ENCODE measurements at regions not wholly inside any gene's neighbourhood (a gene's known extent, or its start where the extent isn't known, plus 50 kb on each side); places are given as distances from the start of the nearest gene placed in this dataset.

DNA sequence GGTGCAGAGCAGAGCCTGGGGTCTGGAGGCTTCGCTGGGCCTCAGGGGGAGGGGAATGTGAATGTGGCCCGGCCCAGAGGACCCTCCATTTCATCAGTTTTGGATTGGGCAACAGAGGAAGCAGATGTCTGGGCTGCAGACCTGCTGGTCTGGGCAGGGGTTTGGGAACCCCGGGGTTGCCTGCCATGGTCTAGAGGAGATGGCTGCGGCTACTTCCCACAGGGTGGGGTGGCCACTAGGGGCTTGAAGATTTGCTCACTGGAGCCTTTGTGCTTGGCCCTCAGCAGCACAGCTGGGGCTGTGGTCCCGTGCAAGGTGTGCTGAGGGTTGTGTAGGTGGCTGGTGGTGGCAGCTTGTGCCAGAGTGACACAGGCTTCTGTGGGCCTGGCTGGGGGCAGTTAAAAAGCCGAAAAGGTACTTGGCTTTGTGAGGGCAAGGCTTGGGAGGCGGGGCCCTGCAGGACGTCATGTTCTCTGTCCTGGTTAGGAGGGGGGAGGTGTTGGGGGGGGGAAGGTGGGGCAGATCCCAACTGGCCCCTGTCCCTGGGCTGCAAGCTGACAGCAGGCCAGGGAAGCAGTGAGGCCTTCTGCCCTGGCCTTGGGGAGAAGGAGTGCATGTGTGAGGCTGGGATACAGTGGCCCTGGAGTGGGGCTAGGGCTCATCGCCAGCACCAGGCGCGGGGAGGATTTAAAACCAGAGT is 98.0 kb downstream of the KPNA2 start:
- Histone ChIP-seq H3K27me3 (ENCODE audit: insufficient read depth, poor library complexity, severe bottlenecking) (no peaks in the 10 kb centered on the region), H3K27ac (replicated peaks) (0 out of 2 replicates have a peak overlapping the region, but pooled peaks have one; percentile 34), H3K4me3 (replicated peaks; ENCODE audit: insufficient read depth, low read length) (no peak overlapping the region)
- DNase-seq (ENCODE audit: low read depth in 1 of 2, low spot score in 1 of 2), result peak; percentile 5 to 58
- TF ChIP-seq POLR2AphosphoS5 (IDR thresholded peaks at IDR 0.05; ENCODE audit: low read depth), result peak; percentile 69
- no peak for TF ChIP-seq REST (IDR thresholded peaks at IDR 0.05; ENCODE audit: insufficient replicate concordance, low read depth)
- no peak for TF ChIP-seq SPI1 (IDR thresholded peaks at IDR 0.05; ENCODE audit: borderline replicate concordance, low read depth)
- no peak for TF ChIP-seq CTCF (IDR thresholded peaks at IDR 0.05; ENCODE audit: insufficient read depth, low read length)

DNA sequence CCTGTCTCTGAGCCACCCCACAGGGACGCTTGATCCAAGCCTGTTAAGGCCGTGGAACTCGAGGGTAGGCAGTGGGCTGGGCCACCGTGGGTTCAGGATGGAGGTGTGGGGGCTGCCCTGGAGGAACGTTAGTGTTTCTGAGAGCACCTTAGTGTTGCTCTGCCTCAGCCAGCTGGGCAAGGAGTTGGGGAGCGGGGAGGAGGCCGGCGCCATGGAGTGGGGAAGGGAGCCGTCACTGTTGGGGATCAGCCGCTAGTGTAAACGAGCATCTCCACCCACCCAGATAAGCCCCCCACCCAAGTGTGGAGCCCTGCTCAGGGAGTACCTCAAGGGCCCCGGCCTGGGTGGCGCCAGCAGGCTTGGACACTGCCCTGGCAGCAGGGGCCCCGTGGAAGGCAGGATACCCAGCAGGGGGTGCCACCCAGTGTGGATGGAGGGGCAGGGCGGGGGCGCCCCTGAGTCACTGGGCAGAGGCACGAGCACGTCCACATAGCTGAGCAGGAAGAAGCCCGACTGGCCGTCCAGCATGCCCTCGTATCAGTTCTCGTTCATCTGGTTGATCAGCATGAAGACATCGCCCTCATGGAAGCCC is 98.6 kb downstream of the KPNA2 start:
- no peaks in the 10 kb centered on the region for H3K27me3 ChIP-seq (ENCODE audit: insufficient read depth, poor library complexity, severe bottlenecking)
- TF ChIP-seq GABPA (IDR thresholded peaks at IDR 0.05; ENCODE audit: low read depth) (no peak), REST (IDR thresholded peaks at IDR 0.05; ENCODE audit: insufficient replicate concordance, low read depth) (no peak), CTCF (IDR thresholded peaks at IDR 0.05; ENCODE audit: insufficient read depth, low read length) (no peak), SPI1 (IDR thresholded peaks at IDR 0.05; ENCODE audit: borderline replicate concordance, low read depth) (no peak), POLR2AphosphoS5 (IDR thresholded peaks at IDR 0.05; ENCODE audit: low read depth) (no peak)
- no peak overlapping the region for H3K4me3 ChIP-seq (replicated peaks; ENCODE audit: insufficient read depth, low read length)
- H3K27ac ChIP-seq (replicated peaks), result 0 out of 2 replicates have a peak overlapping the region, but pooled peaks have one; percentile 18
- no peak for DNase-seq (ENCODE audit: low read depth in 1 of 2, low spot score in 1 of 2)

- Histone ChIP-seq H3K4me3 (replicated peaks; ENCODE audit: insufficient read depth, low read length) (no peak overlapping the region), H3K27me3 (ENCODE audit: insufficient read depth, poor library complexity, severe bottlenecking) (no peaks in the 10 kb centered on the region), H3K27ac (replicated peaks) (no peak overlapping the region)
- TF ChIP-seq REST (IDR thresholded peaks at IDR 0.05; ENCODE audit: insufficient replicate concordance, low read depth) (no peak), SPI1 (IDR thresholded peaks at IDR 0.05; ENCODE audit: borderline replicate concordance, low read depth) (no peak)
- no peak for DNase-seq (ENCODE audit: low read depth in 1 of 2, low spot score in 1 of 2)
Measured at GRCh38 chr17:68134731-68135130, 99.2 kb downstream of the KPNA2 start.

All from HL-60 (cell line).